Mucosa of descending colon (tissue), 3 donors: ENCODE measurements at regions not wholly inside any gene's neighbourhood (a gene's known extent, or its start where the extent isn't known, plus 50 kb on each side); places are given as distances from the start of the nearest gene placed in this dataset.

Experiments used
- ATAC-seq: fragments of 200-7000 bp; cut with Tn5 transposase; one replicate; pipeline ENCODE4 v1.9.1; 2020; ENCODE audit warnings: mild to moderate bottlenecking, moderate library complexity
- DNase-seq, 3 donors: peaks; one replicate each; pipeline ENCODE4 v3.0.0-alpha.2; 2020
- H3K36me3 ChIP-seq: fragments of 200-600 bp; one replicate; pipeline ENCODE4 v1.8.0; 2021; ENCODE audit warnings: low read depth, mild to moderate bottlenecking
- H3K4me1 ChIP-seq: fragments of 200-600 bp; one replicate; pipeline ENCODE4 v1.8.0; 2021; ENCODE audit warnings: low read depth, mild to moderate bottlenecking
- H3K4me3 ChIP-seq: fragments of 200-600 bp; one replicate; pipeline ENCODE4 v1.8.0; 2021; ENCODE audit warnings: mild to moderate bottlenecking
- H3K9me3 ChIP-seq: fragments of 200-600 bp; one replicate; pipeline ENCODE4 v1.8.0; 2021; ENCODE audit warnings: mild to moderate bottlenecking
- intact Hi-C, 2 donors: fragments of 100-400 bp; cut with DNase I in 1 of 2; cut with micrococcal nuclease in 1 of 2; formaldehyde crosslinking; loops; one replicate each; pipeline versions ENCODE4 v1.11.0 to v1.11.1; 2022; cut with DNase I, micrococcal nuclease
- TF ChIP-seq, protein P1 (sequence below): fragments of 200-600 bp; IDR thresholded peaks from one replicate; pipeline ENCODE4 v1.8.0; 2022; ENCODE audit warnings: antibody characterized with exemption, mild to moderate bottlenecking
- donor health status: DM: no; HTN: no; CAD: no; lungs with moderate emphysema.
- donor health status: DM: no; HTN: no; CAD: no.
- donor health status: DM: no; HTN: yes; CAD: no.

DNA sequence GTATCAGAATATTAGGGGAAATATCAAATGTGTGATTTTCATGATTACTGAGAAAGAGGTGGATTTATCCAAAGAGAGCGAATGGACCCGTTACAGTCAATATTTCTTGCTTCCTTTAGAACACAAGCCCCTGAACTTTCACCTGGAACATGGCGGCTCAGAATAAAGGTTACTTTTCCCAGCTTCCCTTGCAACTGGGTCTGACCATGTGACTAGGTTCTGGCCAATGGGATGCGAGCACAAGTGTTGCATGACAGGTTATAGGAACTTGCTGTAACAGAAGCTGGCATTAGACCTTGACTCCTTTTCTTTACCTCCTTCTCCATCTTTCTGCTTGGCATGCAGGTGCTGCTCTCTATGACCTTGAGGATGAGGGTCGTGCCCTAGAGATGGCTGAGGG, 556.1 kb downstream of the TYW1 start:
- intact Hi-C loops, result no loop called here
- no peaks in the 10 kb centered on the region for H3K36me3 ChIP-seq
- TF ChIP-seq, protein P1, sequence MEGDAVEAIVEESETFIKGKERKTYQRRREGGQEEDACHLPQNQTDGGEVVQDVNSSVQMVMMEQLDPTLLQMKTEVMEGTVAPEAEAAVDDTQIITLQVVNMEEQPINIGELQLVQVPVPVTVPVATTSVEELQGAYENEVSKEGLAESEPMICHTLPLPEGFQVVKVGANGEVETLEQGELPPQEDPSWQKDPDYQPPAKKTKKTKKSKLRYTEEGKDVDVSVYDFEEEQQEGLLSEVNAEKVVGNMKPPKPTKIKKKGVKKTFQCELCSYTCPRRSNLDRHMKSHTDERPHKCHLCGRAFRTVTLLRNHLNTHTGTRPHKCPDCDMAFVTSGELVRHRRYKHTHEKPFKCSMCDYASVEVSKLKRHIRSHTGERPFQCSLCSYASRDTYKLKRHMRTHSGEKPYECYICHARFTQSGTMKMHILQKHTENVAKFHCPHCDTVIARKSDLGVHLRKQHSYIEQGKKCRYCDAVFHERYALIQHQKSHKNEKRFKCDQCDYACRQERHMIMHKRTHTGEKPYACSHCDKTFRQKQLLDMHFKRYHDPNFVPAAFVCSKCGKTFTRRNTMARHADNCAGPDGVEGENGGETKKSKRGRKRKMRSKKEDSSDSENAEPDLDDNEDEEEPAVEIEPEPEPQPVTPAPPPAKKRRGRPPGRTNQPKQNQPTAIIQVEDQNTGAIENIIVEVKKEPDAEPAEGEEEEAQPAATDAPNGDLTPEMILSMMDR, result no peak
- H3K4me3 ChIP-seq, result no peak overlapping the region
- no peaks in the 10 kb centered on the region for H3K4me1 ChIP-seq
- ATAC-seq, result no peak
- peaks cover 21% of the 10 kb centered on the region for H3K9me3 ChIP-seq
- DNase-seq, result no peak

DNA sequence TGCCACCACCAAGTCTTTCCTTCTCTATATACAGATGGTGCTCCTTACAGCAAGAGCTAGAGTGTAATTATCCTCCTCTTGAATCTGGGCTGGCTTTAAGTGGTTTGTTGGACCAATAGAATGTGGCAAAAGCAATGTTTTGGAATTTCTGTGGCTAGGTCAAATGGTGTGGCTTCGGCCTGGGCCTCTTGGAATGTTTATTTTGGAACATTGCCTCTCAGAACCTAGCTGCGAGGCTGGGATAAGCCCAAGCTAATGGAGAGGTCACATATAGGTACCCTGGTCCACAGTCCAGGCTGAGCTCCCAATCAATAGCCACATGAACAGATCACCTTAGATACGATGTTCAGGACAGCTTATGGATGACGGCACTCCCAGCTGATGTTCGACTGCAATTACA, 556.7 kb downstream of the TYW1 start:
- no peak for ATAC-seq
- TF ChIP-seq, protein P1, result no peak
- intact Hi-C loops, result no loop called here
- Histone ChIP-seq H3K4me3 (no peak overlapping the region), H3K36me3 (no peaks in the 10 kb centered on the region), H3K4me1 (no peaks in the 10 kb centered on the region), H3K9me3 (peaks cover 21% of the 10 kb centered on the region)
- DNase-seq, result no peak

DNA sequence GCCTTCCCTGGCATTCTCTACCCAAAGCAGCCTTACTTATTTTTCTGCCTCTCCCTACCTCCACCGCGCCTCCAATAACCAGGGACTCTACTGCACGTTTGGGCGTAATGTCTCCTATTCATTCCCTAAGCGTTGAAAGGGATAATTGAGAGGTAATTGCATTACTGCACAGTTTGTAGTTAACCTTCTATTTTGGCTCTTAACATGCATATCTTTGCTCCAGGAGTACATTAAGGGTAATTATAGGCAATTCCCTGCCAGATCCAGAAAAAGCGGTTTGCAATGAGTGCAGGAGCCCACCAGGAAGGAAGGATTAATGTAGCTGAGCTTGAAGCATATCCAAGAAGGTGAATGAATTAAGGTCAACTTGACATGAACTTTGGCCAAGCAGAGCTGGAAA, 558.4 kb downstream of the TYW1 start:
- TF ChIP-seq, protein P1, result no peak
- intact Hi-C loops, result no loop called here
- no peak for DNase-seq
- H3K4me3 ChIP-seq, result no peak overlapping the region
- peaks cover 10% of the 10 kb centered on the region for H3K9me3 ChIP-seq
- no peak for ATAC-seq
- no peaks in the 10 kb centered on the region for H3K36me3 ChIP-seq
- no peaks in the 10 kb centered on the region for H3K4me1 ChIP-seq

DNA sequence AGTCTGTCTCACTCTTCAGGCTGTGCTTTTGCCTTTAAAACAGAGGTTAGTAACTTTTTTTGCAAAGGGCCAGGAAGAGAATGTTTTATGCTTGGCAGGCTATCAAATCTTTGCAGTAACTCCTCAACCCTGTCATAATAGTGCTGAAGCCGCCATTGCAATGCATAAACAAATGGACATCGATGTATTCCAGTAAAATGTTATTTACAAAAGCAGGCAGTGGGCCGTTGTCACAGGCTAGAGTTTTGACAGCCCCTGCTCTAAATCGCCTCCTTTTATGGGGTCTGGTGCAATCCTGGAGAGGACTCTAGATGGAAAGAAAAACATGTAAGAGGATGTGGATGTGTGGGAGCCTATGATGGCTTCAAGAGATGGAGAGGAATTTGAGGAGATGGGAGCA, 568.3 kb downstream of the TYW1 start:
- DNase-seq (no peak), ATAC-seq (no peak)
- H3K36me3 ChIP-seq, result no peaks in the 10 kb centered on the region
- peaks cover 25% of the 10 kb centered on the region for H3K9me3 ChIP-seq
- H3K4me3 ChIP-seq, result no peak overlapping the region
- H3K4me1 ChIP-seq, result no peaks in the 10 kb centered on the region
- TF ChIP-seq, protein P1, result no peak
- intact Hi-C loops, result no loop called here

DNA sequence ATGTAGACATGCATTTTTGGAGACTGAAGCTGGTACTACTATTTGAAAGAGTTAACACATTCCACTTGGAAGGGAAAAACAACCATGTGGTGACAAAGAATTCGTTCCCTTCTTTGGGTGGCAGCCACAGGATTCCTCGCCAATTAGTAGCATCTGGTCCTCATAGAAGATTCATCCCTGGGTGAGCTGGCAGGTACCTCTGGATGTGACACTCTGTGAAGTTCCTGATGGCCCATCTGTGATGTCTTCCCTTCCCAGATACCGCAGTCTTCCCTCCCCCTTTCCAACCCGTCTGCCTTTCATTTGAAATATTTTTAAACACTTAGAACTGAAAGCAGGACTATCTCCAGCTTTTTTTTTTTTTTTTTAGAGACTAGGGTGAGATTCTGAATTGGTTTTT, 569.5 kb downstream of the TYW1 start:
- no peak for ATAC-seq
- peaks cover 26% of the 10 kb centered on the region for H3K9me3 ChIP-seq
- H3K36me3 ChIP-seq, result no peaks in the 10 kb centered on the region
- intact Hi-C loops, result no loop called here
- no peak for DNase-seq
- TF ChIP-seq, protein P1, result no peak
- H3K4me3 ChIP-seq, result no peak overlapping the region
- H3K4me1 ChIP-seq, result no peaks in the 10 kb centered on the region

DNA sequence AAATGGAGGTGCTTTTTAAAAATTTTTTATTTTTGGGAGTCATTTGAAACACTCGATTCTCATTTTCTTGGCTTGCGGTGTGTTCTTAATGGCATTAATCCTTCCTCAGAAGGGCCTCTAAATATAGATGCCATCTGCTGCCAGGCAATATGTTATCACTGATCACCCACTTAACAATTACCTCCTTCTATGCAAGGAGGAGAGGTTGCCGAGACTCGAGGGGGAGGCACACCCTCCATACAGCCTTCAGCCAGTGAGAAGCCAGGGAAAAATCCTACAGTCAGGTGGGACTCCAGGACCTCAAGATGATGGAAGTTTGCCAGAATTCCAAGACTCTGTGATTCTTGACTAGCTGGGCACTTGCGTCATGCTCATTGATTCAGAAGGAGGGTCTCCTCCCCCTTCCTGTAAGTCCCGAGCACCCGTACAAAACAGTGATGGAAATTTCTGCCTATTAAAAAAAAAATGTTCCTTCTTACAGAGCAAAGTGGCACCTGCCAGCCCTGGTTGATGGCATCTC, 574.5 kb downstream of the TYW1 start:
- DNase-seq (no peak), ATAC-seq (no peak)
- Histone ChIP-seq H3K4me1 (no peaks in the 10 kb centered on the region), H3K9me3 (peaks cover 26% of the 10 kb centered on the region), H3K36me3 (no peaks in the 10 kb centered on the region), H3K4me3 (no peak overlapping the region)
- intact Hi-C loops, result no loop called here
- TF ChIP-seq, protein P1, result no peak
